Peyer's patch (tissue), 4 donors: ENCODE measurements at regions not wholly inside any gene's neighbourhood (a gene's known extent, or its start where the extent isn't known, plus 50 kb on each side); places are given as distances from the start of the nearest gene placed in this dataset.

ENCODE experiments used
- CTCF ChIP-seq, 6 experiments: fragments of 450-650 bp in 4 of 6; fragments of 200-600 bp in 2 of 6; sonication (generic) in 1 of 6; IDR thresholded peaks; one replicate each; pipeline ENCODE4 v1.5.1; 2017 to 2019; ENCODE audit warnings: antibody characterized with exemption in 6 of 6, mild to moderate bottlenecking in 3 of 6, moderate library complexity in 1 of 6
- POLR2A ChIP-seq, 2 donors: fragments of 450-650 bp; IDR thresholded peaks; one replicate each; pipeline ENCODE4 v1.5.1; 2017; ENCODE audit warnings: antibody characterized with exemption in 2 of 2, mild to moderate bottlenecking in 2 of 2, moderate library complexity in 2 of 2

DNA sequence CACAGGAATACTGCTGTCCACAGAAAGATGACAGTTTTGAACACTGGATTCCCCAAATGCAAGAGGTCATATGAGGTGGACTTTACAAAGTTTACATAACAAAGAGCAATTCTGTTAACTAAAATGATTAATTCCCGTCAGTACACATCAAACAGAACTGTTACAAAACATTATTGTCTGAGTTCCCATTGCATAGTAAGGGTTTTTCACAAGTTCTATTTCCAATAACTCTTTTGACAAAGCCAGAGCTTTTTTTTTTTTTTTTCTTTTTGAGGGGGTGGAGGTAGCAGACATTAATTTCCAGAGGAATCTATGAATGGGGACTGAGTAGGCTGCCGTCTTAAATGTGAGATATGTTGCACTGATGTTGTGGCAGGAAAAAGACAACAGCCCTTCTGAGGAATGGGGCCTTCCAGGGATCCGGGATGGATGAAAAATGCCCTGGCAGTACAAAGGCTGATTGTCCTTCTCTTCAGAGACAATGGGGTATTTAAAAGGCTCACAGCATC, 178.1 kb upstream of the KBTBD8 start:
- TF ChIP-seq CTCF (IDR thresholded peaks at IDR 0.05) (no peak), POLR2A (IDR thresholded peaks at IDR 0.05) (no peak)
